ENCODE measurements at regions not wholly inside any gene's neighbourhood (a gene's known extent, or its start where the extent isn't known, plus 50 kb on each side); places are given as distances from the start of the nearest gene placed in this dataset.

GRCh38 chr7:25062380-25062779, 62.7 kb downstream of the CYCS start:
- intact Hi-C loops (cut with micrococcal nuclease), result no loop called here
- CTCF ChIA-PET, result interaction anchor here (1.3 to 4.7 kb wide), 3 partner anchors 31 to 251 kb away, joined by 3 to 38 read pairs (median 9); no protein-coding TSS in a partner anchor
- no peaks in the 10 kb centered on the region for H3K4me1 ChIP-seq (ENCODE audit: control insufficient read depth in 2 of 2, insufficient read depth in 2 of 2, low read length in 2 of 2)
- H3K27me3 ChIP-seq (replicated peaks in 1 of 4; ENCODE audit: control extremely low read depth in 1 of 4, control insufficient read depth in 3 of 4, insufficient read depth in 4 of 4, low read length in 3 of 4), result peaks cover 0 to 3% (median 2%) of the 10 kb centered on the region in 4 experiments
- no peak overlapping the region for H3K4me3 ChIP-seq (ENCODE audit: control extremely low read depth in 1 of 5, extremely low read depth in 1 of 5, insufficient read depth in 1 of 5, low read depth in 2 of 5, low read length in 4 of 5)
- H2AFZ ChIP-seq (ENCODE audit: insufficient read depth, low read depth, low read length, poor library complexity, severe bottlenecking), result no peak overlapping the region
- no peak overlapping the region for H3K9ac ChIP-seq (ENCODE audit: low read length)
- H3K4me1 Mint-ChIP-seq, result no peaks in the 10 kb centered on the region
- no peak overlapping the region for H3K4me3 Mint-ChIP-seq
- no peak for TF ChIP-seq EZH2 (IDR thresholded peaks at IDR 0.05; ENCODE audit: borderline replicate concordance, insufficient read depth, low read depth, low read length, poor library complexity, severe bottlenecking)
- no peak for TF ChIP-seq CTCF (IDR thresholded peaks at IDR 0.05)
- no peak overlapping the region for H3K27ac Mint-ChIP-seq
- H3K27ac ChIP-seq (ENCODE audit: low read length in 2 of 2), result no peak overlapping the region
- peaks cover 25% of the 10 kb centered on the region for H3K27me3 Mint-ChIP-seq
- no peaks in the 10 kb centered on the region for H3K9me3 Mint-ChIP-seq (ENCODE audit: insufficient read depth)
- H3K4me2 ChIP-seq (replicated peaks; ENCODE audit: low read depth, low read length, poor library complexity, severe bottlenecking), result no peak overlapping the region
- H3K9me3 ChIP-seq (ENCODE audit: control extremely low read depth in 1 of 3, control insufficient read depth in 2 of 3, insufficient read depth in 1 of 3, low read length in 2 of 3), result no peaks in the 10 kb centered on the region
- H3K36me3 ChIP-seq (replicated peaks in 1 of 2; ENCODE audit: control extremely low read depth in 1 of 2, control insufficient read depth in 1 of 2, extremely low read depth in 1 of 2, insufficient read depth in 2 of 2, low read length in 1 of 2), result no peaks in the 10 kb centered on the region
- H4K20me1 ChIP-seq (ENCODE audit: control insufficient read depth, insufficient read depth, low read length, poor library complexity, severe bottlenecking), result no peaks in the 10 kb centered on the region
- ATAC-seq (ENCODE audit: low read depth), result no peak
- 83% methylated on average over 4 of the region's 4 CpGs for WGBS (ENCODE audit: insufficient coverage)
- DNase-seq, result no peak
- no peaks in the 10 kb centered on the region for H3K79me2 ChIP-seq (ENCODE audit: control insufficient read depth, insufficient read depth, low read length)
- POLR2A ChIA-PET, result no interaction called here

- Histone ChIP-seq H3K27me3 (replicated peaks in 1 of 4; ENCODE audit: control extremely low read depth in 1 of 4, control insufficient read depth in 3 of 4, insufficient read depth in 4 of 4, low read length in 3 of 4) (peaks cover 0 to 3% (median 3%) of the 10 kb centered on the region in 4 experiments), H3K79me2 (ENCODE audit: control insufficient read depth, insufficient read depth, low read length) (no peaks in the 10 kb centered on the region), H3K4me3 (ENCODE audit: control extremely low read depth in 1 of 5, extremely low read depth in 1 of 5, insufficient read depth in 1 of 5, low read depth in 2 of 5, low read length in 4 of 5) (no peak overlapping the region), H3K9me3 (ENCODE audit: control extremely low read depth in 1 of 3, control insufficient read depth in 2 of 3, insufficient read depth in 1 of 3, low read length in 2 of 3) (no peaks in the 10 kb centered on the region), H3K27ac (ENCODE audit: low read length in 2 of 2) (no peak overlapping the region), H3K9ac (ENCODE audit: low read length) (no peak overlapping the region), H4K20me1 (ENCODE audit: control insufficient read depth, insufficient read depth, low read length, poor library complexity, severe bottlenecking) (no peaks in the 10 kb centered on the region), H3K4me2 (replicated peaks; ENCODE audit: low read depth, low read length, poor library complexity, severe bottlenecking) (no peak overlapping the region), H2AFZ (ENCODE audit: insufficient read depth, low read depth, low read length, poor library complexity, severe bottlenecking) (no peak overlapping the region), H3K4me1 (ENCODE audit: control insufficient read depth in 2 of 2, insufficient read depth in 2 of 2, low read length in 2 of 2) (no peaks in the 10 kb centered on the region), H3K36me3 (replicated peaks in 1 of 2; ENCODE audit: control extremely low read depth in 1 of 2, control insufficient read depth in 1 of 2, extremely low read depth in 1 of 2, insufficient read depth in 2 of 2, low read length in 1 of 2) (no peaks in the 10 kb centered on the region)
- CTCF ChIA-PET, result interaction anchor here (1.1 to 3.7 kb wide), 4 partner anchors 9 to 248 kb away, joined by 3 to 13 read pairs (median 8); no protein-coding TSS in a partner anchor
- Mint-ChIP-seq H3K9me3 (ENCODE audit: insufficient read depth) (no peaks in the 10 kb centered on the region), H3K4me3 (no peak overlapping the region), H3K27me3 (peaks cover 30% of the 10 kb centered on the region), H3K27ac (no peak overlapping the region), H3K4me1 (no peaks in the 10 kb centered on the region)
- WGBS (ENCODE audit: insufficient coverage), result 89% methylated on average over 12 of the region's 17 CpGs
- intact Hi-C loops (cut with micrococcal nuclease), result no loop called here
- DNase-seq, result no peak
- ATAC-seq (ENCODE audit: low read depth), result no peak
- POLR2A ChIA-PET, result no interaction called here
- TF ChIP-seq CTCF (IDR thresholded peaks at IDR 0.05) (no peak), EZH2 (IDR thresholded peaks at IDR 0.05; ENCODE audit: borderline replicate concordance, insufficient read depth, low read depth, low read length, poor library complexity, severe bottlenecking) (no peak)
Observed at GRCh38 chr7:25060487-25061055, 64.5 kb downstream of the CYCS start.

Data from B cell (primary cell).